Hepatocyte (in vitro differentiated cells): ENCODE measurements at regions not wholly inside any gene's neighbourhood (a gene's known extent, or its start where the extent isn't known, plus 50 kb on each side); places are given as distances from the start of the nearest gene placed in this dataset.

Experiments
- DNase-seq: peaks from one replicate; pipeline ENCODE4 v3.0.0-alpha.2; 2016; ENCODE audit warnings: low spot score
- H2AFZ ChIP-seq: fragments of 200-600 bp; sonication (generic); 2 replicates; pipeline ENCODE4 v1.6.0; 2016; ENCODE audit warnings: antibody characterized with exemption, mild to moderate bottlenecking
- H3K27ac ChIP-seq: fragments of 200-600 bp; sonication (generic); 2 replicates; pipeline ENCODE4 v1.5.1; 2016; ENCODE audit warnings: mild to moderate bottlenecking
- H3K27me3 ChIP-seq: fragments of 200-600 bp; sonication (generic); 2 replicates; pipeline ENCODE4 v1.6.1; 2016
- H3K36me3 ChIP-seq: fragments of 200-600 bp; sonication (generic); replicated peaks from 2 replicates; pipeline ENCODE4 v1.5.1; 2016; ENCODE audit warnings: low read depth; ENCODE audit not compliant: insufficient read depth
- H3K4me1 ChIP-seq: fragments of 200-600 bp; sonication (generic); 2 replicates; pipeline ENCODE4 v1.5.1; 2016; ENCODE audit warnings: mild to moderate bottlenecking, moderate library complexity; ENCODE audit not compliant: insufficient read depth
- H3K4me2 ChIP-seq: fragments of 200-600 bp; sonication (generic); 2 replicates; pipeline ENCODE4 v1.6.0; 2016
- H3K4me3 ChIP-seq: fragments of 200-600 bp; sonication (generic); 2 replicates; pipeline ENCODE4 v1.5.1; 2016; ENCODE audit warnings: mild to moderate bottlenecking
- H3K79me2 ChIP-seq: fragments of 200-600 bp; sonication (generic); 2 replicates; pipeline ENCODE4 v1.6.0; 2017; ENCODE audit warnings: mild to moderate bottlenecking
- H3K9me2 ChIP-seq: fragments of 200-600 bp; sonication (generic); replicated peaks from 2 replicates; pipeline ENCODE4 v1.6.0; 2017; ENCODE audit warnings: mild to moderate bottlenecking; ENCODE audit not compliant: insufficient read depth
- H3K9me3 ChIP-seq: fragments of 200-600 bp; sonication (generic); 2 replicates; pipeline ENCODE4 v1.5.1; 2016; ENCODE audit warnings: low read depth, mild to moderate bottlenecking
- H4K20me1 ChIP-seq: fragments of 200-600 bp; sonication (generic); 2 replicates; pipeline ENCODE4 v1.6.0; 2016; ENCODE audit warnings: mild to moderate bottlenecking; ENCODE audit not compliant: insufficient read depth, poor library complexity, severe bottlenecking
- EZH2 ChIP-seq: fragments of 200-600 bp; sonication (generic); IDR thresholded peaks from 2 replicates; pipeline ENCODE4 v1.6.1; 2016; ENCODE audit warnings: antibody characterized with exemption, mild to moderate bottlenecking, borderline replicate concordance
- EZH2phosphoT487 ChIP-seq: fragments of 200-600 bp; sonication (generic); IDR thresholded peaks from one replicate; pipeline ENCODE4 v1.6.1; 2018; ENCODE audit warnings: antibody characterized with exemption, mild to moderate bottlenecking, low read depth, moderate library complexity; ENCODE audit not compliant: unreplicated experiment, severe bottlenecking
- WGBS: methylation state at CpG from one replicate; pipeline ENCODE4 v1.1.6; 2016; ENCODE audit warnings: low lambda C conversion rate; ENCODE audit errors: missing lambda C conversion rate; 5-methylcytosine and 5-hydroxymethylcytosine counted together
- TF ChIP-seq, protein P1 (sequence below): fragments of 200-600 bp; sonication (generic); IDR thresholded peaks from 2 replicates; pipeline ENCODE4 v1.5.1; 2016; ENCODE audit warnings: antibody characterized with exemption, mild to moderate bottlenecking; ENCODE audit not compliant: poor library complexity

DNA sequence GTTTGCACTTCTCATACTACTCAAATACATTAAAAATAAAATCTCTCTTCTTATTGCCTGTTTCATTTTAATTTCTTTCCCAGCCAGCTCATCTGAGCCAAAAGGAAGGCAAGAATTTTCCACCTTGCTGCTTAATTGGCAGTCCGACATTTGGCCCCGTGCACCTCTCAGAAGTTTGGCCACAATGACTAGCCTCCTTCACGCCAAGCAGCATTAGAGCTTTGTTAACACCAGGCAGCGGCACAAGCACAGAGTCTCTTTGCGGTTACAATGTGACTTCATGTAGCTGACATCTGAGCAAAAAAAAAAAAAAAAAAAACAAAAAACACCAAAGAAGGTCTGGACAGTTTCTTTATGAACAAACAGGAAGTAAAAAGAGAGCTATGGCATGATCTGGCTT lies 248.9 kb downstream of the OSR1 start:
- 97% methylated on average over 5 of the region's 5 CpGs for WGBS

DNA sequence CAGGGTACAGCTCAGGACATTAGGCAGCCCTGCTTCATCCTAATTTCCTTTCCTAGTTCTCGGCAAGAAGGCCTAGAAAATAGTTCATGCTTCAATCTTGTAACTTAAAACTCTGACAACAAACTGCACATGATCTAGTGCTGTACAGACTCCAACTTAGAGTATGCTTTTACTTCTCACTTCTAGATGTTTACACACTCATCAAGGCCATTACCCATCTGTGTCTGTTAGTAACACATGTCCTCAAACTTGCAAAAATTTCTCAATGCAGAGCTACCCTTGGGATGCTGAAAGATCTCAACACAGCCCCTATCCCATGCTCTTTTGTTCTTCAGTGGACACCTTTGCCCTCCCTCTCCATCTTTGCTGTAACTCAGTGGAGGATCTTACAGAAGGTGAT lies 252.0 kb downstream of the OSR1 start:
- H3K36me3 ChIP-seq, result no peaks in the 10 kb centered on the region
- DNase-seq, result no peak
- H3K9me2 ChIP-seq, result no peaks in the 10 kb centered on the region
- TF ChIP-seq, protein P1, sequence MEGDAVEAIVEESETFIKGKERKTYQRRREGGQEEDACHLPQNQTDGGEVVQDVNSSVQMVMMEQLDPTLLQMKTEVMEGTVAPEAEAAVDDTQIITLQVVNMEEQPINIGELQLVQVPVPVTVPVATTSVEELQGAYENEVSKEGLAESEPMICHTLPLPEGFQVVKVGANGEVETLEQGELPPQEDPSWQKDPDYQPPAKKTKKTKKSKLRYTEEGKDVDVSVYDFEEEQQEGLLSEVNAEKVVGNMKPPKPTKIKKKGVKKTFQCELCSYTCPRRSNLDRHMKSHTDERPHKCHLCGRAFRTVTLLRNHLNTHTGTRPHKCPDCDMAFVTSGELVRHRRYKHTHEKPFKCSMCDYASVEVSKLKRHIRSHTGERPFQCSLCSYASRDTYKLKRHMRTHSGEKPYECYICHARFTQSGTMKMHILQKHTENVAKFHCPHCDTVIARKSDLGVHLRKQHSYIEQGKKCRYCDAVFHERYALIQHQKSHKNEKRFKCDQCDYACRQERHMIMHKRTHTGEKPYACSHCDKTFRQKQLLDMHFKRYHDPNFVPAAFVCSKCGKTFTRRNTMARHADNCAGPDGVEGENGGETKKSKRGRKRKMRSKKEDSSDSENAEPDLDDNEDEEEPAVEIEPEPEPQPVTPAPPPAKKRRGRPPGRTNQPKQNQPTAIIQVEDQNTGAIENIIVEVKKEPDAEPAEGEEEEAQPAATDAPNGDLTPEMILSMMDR, result no peak
- no peak for TF ChIP-seq EZH2
- TF ChIP-seq EZH2phosphoT487, result no peak
- H3K27me3 ChIP-seq, result no peaks in the 10 kb centered on the region
- WGBS, result 89% methylated on average over 1 of the region's 1 CpG
- no peaks in the 10 kb centered on the region for H4K20me1 ChIP-seq
- H2AFZ ChIP-seq, result no peak overlapping the region
- no peak overlapping the region for H3K4me2 ChIP-seq
- H3K79me2 ChIP-seq, result no peaks in the 10 kb centered on the region
- no peak overlapping the region for H3K4me3 ChIP-seq
- no peaks in the 10 kb centered on the region for H3K9me3 ChIP-seq
- no peaks in the 10 kb centered on the region for H3K4me1 ChIP-seq
- no peak overlapping the region for H3K27ac ChIP-seq

More for the DNA sequence above, 248.9 kb downstream of the OSR1 start:
- H3K9me2 ChIP-seq, result no peaks in the 10 kb centered on the region
- no peaks in the 10 kb centered on the region for H3K36me3 ChIP-seq
- no peaks in the 10 kb centered on the region for H4K20me1 ChIP-seq
- no peak overlapping the region for H3K4me2 ChIP-seq
- no peaks in the 10 kb centered on the region for H3K79me2 ChIP-seq
- TF ChIP-seq, protein P1, result no peak
- TF ChIP-seq EZH2 (no peak), EZH2phosphoT487 (no peak)
- H3K4me3 ChIP-seq, result no peak overlapping the region
- no peak overlapping the region for H3K27ac ChIP-seq
- no peak for DNase-seq
- no peak overlapping the region for H2AFZ ChIP-seq
- no peaks in the 10 kb centered on the region for H3K9me3 ChIP-seq
- H3K27me3 ChIP-seq, result no peaks in the 10 kb centered on the region
- no peaks in the 10 kb centered on the region for H3K4me1 ChIP-seq

DNA sequence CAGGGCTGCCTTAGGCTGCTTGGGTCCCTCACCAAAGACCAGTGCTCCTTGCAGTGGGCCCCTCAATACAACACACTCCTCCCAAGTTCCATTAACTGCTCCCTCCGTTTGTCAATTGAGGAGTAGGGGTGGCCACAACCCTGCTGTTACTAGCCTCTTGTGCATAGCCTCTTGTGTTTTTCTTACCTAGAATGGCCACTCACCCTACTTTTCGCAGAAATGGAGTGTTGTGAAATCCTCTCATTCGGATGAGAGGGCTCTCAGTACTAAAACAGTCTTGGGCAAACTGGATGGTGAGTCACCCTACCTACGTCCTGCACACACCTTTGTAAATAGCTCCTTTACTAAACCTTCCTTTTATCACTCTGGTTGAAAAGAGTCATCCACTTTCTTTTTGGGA lies 253.9 kb downstream of the OSR1 start:
- Histone ChIP-seq H3K27me3 (no peaks in the 10 kb centered on the region), H3K79me2 (no peaks in the 10 kb centered on the region), H3K36me3 (no peaks in the 10 kb centered on the region), H3K9me3 (no peaks in the 10 kb centered on the region), H3K4me2 (no peak overlapping the region), H3K4me3 (no peak overlapping the region), H4K20me1 (no peaks in the 10 kb centered on the region), H3K9me2 (no peaks in the 10 kb centered on the region), H3K4me1 (peaks cover 11% of the 10 kb centered on the region), H3K27ac (peak overlapping the region; percentile 84), H2AFZ (no peak overlapping the region)
- WGBS, result 57% methylated on average over 4 of the region's 4 CpGs
- TF ChIP-seq EZH2phosphoT487 (no peak), EZH2 (no peak)
- TF ChIP-seq, protein P1, result no peak
- DNase-seq, result peak; percentile 59
